HG02571 (cell line): ENCODE measurements at regions not wholly inside any gene's neighbourhood (a gene's known extent, or its start where the extent isn't known, plus 50 kb on each side); places are given as distances from the start of the nearest gene placed in this dataset.
"Not testable (repeated sequence)": the region's sequence is repeated elsewhere in the genome, so short reads cannot be mapped to it uniquely, and the experiment has no call there.

Source experiments
- ATAC-seq: cut with Tn5 transposase; IDR thresholded peaks from one replicate; pipeline ENCODE4 v1.9.1; 2021; ENCODE audit warnings: mild to moderate bottlenecking, moderate library complexity; ENCODE audit not compliant: unreplicated experiment

- ATAC-seq = no peak
These were observed 150.5 kb upstream of the VKORC1L1 start for GRCh38 chr7:65722361-65722792.

DNA sequence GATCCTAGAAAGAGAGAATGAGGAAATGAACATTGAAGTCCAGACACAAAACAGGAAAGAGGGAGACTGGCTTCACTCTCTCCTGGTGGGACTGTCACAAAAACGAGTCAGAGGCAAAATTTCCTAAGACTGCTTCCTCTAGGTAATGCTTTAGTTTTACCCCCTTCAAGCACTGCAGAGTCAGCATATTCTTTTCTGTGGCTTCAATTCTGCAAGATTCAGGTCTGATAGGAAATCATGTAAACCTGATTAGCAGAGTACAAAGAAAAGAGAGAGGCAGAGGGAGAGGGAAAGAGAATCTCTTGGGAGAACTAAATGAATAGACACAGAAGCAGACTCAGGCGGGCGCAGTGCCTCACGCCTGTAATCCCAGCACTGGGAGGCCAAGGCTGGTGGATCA, 145.7 kb upstream of the VKORC1L1 start:
- not testable (repeated sequence) for ATAC-seq

- ATAC-seq = no peak
These were observed 141.7 kb upstream of the VKORC1L1 start for GRCh38 chr7:65731129-65731528.

DNA sequence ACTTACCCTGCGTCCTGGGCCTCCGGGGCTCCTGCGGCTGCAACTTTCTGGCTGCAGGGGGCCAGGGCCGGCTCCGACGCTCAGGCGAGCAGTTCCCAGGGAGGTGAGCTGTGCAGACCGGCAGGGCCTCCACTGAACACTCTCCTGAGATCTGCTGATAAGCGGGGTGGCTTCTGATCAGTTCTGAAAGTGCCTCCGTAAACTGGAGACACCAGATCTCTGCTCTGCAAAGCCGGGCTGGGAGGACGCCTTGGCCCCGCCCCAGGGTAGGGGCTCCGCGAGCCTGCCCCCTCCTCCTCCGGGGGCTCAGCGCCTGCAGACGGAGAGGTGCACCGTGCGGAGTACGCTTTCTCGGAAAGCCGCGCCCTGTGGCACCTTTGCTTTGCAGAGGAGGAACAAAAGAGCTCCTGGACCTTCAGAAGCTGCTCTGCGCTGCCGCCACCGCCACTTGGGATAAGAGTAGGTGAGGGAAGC, 141.3 kb upstream of the VKORC1L1 start:
- no peak for ATAC-seq

DNA sequence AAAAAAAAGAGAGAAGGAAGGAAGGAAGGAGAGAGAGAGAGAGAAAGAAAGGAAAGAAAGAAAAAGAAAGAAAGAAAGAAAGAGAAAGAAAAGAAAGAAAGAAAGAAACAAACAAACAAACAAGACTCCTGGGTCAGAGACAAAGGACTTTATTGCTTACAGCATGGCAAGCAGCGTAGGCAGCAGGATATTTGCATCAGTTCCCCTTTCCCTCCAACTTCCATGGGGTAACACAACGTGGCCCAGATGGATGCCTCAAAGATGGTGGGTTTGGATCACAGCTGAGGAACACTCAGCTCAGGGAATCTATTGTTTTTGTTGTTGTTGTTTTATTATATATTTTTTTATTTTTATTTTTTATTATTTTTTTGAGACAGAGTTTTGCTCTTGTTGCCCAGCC, 128.5 kb upstream of the VKORC1L1 start:
- ATAC-seq = no peak

- ATAC-seq = no peak
These were observed 126.5 kb upstream of the VKORC1L1 start for GRCh38 chr7:65746398-65746669.

DNA sequence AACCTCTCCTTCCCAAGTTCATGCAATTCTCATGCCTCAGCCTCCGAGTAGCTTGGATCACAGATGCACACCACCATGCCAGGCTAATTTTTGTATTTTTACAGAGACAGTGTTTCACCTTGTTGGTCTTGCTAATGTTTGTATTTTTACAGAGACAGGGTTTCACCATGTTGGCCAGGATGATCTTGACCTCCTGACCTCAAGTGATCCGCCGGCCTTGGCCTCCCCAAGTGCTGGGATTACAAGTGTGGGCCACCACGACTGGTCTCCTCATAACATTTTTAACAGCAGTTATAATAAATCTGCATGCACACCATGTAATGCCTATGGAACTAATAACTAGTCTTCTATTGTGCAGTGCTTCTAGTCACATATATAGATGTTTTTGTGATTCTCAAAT, 123.8 kb upstream of the VKORC1L1 start:
- no peak for ATAC-seq

DNA sequence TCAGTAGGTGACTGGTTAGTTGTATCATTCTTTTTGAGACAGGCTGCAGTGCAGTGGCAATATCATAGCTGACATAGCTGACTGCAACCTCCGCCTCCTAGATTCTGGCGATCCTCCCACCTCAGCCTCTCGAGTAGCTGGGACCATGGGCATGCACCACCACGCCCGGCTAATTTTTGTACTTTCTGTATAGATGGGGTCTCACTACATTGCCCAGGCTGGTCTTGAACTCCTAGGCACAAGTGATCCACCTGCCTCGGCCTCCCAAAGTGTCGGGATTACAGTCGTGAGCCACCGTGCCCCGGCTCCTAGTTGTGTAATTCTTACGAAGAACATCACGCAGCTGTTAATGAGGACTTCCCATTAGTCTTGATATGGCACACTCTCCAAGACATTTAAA, 123.4 kb upstream of the VKORC1L1 start:
- no peak for ATAC-seq

DNA sequence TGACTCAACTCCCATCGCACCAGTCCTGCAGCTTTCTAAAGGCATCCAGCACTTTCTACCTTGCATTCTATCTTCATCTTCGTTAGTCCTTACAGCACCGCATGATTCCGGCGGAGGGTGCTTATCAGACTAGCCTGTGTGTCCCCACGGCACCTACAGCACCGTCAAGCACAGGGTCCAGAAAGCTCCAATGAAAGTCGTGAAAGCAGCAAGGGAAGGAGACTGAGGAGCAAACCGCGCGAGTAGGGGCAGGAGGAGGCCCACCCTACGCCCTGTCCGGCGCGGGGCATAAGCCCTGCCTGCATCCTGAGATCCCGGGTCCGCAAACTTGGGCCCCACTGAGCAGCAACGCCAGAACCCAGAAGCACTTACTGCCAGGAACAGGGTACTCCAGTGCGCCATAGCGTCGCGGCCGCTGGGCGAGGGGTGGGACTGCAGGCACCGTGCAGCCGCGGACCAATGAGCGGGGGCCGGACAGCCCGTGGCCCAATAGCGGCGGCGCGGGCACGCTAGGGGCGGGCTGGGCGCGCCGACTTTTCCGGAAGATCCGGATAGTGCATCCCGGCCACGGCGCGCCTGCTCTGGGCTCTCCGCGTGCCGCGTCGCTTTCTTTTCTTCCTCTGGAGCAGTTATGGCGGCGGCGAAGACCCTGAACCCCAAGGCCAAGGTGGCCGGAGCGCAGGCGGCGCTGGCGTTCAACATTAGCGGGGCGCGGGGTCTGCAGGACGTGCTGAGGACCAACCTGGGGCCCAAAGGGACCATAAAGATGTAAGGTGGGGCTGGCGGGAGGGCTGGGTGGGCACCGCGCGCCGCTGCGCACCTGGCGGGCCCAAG, 122.1 kb upstream of the VKORC1L1 start:
- peak; percentile 97 for ATAC-seq

DNA sequence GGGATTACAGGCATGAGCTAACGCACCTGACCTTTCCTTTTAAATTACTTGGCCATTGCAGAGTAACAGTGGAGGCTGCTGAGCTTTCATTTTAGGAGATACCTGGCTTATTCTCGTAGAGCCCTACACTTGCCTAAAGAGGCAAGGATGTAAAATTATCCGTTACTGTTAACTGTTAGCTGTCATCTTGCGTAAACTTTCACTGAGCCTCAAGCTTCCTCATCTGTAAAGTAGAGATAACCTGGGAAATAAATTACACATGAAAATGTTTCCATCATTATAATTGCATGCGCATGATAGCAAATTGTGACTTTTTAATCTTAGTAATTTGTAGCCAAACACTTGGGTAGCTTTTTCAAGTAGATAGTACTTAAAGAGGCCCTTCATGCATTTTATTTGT, 118.8 kb upstream of the VKORC1L1 start:
- ATAC-seq = not testable (repeated sequence)

GRCh38 chr7:65758991-65759390, 113.9 kb upstream of the VKORC1L1 start:
- ATAC-seq = not testable (repeated sequence)

- not testable (repeated sequence) for ATAC-seq
These were observed 110.2 kb upstream of the VKORC1L1 start for GRCh38 chr7:65762712-65763111.

GRCh38 chr7:65763114-65763513, 109.8 kb upstream of the VKORC1L1 start:
- not testable (repeated sequence) for ATAC-seq

DNA sequence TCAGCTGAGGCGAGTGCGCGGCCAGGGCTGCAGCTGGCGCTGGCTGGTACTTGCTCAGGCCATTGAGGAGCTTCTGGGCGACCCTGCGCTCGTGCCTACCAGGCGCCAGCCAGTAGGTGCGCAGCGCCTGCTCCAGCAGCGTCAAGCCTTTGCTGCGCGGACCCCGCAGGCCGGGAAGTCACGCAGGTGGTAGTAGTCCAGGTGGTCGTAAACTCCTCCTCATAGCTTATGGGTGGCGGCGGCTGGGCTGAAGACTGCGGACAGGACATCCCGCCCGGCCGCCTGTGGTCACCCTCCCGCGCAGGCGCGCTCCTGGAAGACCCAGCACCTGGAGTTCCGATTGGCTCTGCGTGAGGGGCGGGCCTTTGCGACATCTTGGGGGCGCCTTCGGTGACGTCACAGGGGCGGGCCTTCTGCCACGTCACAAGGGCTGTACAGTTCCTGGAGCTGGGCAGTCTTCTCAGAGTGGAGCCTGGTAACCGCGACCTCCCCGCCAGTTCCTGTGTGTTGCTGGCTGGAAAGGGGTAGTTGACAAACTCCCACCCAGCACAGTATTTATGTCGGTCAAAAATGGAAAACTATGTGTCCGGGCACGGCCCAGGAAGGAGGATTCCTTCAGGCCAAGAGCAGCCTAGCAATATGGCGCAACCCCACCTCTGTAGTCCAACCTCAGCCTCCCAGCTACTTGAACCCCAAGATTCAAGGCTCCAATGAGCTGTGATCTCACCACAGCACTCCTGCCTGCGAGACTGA, 102.2 kb upstream of the VKORC1L1 start:
- peak; percentile 98 for ATAC-seq

DNA sequence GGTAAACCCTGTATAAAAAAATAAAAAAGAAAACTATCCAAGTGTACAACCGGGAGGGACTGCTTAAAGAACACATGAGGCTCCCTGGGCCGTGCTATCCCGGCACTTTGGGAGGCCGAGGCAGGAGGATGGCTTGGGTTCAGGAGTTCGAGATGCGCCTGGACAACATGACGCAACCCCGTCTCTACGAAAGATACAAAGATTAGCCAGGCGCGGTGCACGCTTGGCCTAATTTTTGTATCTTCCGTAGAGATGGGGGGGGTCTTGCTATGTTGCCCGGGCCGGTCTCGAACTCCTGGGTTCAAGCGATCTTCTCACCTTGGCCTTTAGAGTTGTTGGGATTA, 101.7 kb upstream of the VKORC1L1 start:
- peak; percentile 1 for ATAC-seq

DNA sequence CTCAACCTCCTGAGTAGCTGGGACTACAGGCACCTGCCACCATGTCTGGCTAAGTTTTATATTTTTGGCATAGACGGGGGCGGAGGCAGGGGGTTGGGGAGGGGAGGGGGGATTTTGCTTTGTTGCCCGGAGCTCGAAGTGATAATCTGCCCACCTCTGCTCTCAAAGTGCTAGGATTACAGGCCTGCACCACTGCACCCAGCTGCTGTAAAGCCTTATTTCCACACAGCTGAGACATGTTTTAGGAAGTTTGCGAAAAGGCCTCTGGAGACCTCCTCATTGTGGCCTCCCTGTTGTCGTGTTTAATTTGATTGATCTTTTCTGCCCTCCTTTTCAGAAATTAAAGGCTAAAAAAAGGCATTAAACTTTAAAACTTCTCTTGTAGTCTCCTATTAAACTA, 96.2 kb upstream of the VKORC1L1 start:
- not testable (repeated sequence) for ATAC-seq

GRCh38 chr7:65789943-65790342, 82.9 kb upstream of the VKORC1L1 start:
- ATAC-seq = not testable (repeated sequence)

GRCh38 chr7:65791788-65792187, 81.1 kb upstream of the VKORC1L1 start:
- not testable (repeated sequence) for ATAC-seq

- ATAC-seq = not testable (repeated sequence)
These were observed 80.1 kb upstream of the VKORC1L1 start for GRCh38 chr7:65792726-65793125.

GRCh38 chr7:65794671-65795391, 78.0 kb upstream of the VKORC1L1 start:
- ATAC-seq = not testable (repeated sequence)

DNA sequence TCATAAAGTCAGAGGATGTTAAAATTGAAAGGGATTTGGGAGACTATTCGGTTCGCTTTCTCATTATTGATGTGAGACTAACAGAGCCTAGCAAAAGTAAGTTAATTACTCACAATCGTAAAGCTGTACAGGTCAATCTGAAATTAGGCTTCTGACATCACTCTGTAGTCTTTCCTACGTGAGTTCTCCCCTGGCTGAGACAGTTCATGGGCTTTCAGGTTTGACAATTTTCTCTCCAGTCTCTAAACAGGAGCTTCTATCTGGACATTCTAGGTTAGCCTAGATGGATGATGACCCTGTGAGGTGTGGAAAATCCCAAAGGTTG, 77.5 kb upstream of the VKORC1L1 start:
- ATAC-seq = not testable (repeated sequence)

- ATAC-seq = no peak
These were observed 76.7 kb upstream of the VKORC1L1 start for GRCh38 chr7:65796205-65796604.
